HG03139 (cell line): ENCODE measurements at regions not wholly inside any gene's neighbourhood (a gene's known extent, or its start where the extent isn't known, plus 50 kb on each side); places are given as distances from the start of the nearest gene placed in this dataset.

Source experiments
- ATAC-seq: cut with Tn5 transposase; IDR thresholded peaks from one replicate; pipeline ENCODE4 v1.9.1; 2021; ENCODE audit not compliant: unreplicated experiment

DNA sequence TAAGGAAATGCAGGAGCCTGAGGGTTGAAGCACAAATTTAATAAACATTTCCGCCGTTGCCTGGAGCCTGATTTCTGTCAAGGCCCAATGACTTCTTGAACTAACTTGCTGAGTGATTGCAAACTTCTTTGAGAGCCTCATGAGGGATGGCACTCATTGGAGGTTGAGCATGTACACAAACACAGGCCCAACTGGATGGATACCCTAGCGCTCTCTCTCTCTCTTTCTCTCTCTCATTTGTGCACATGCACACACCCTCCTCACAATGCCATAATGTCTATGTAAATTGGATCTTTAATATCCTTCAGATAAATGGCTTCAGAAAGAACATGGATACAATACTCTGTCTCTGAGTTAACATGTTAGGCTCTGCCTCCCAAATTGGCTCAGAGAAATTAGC lies 597.7 kb upstream of the CADM1 start:
- ATAC-seq: no peak

DNA sequence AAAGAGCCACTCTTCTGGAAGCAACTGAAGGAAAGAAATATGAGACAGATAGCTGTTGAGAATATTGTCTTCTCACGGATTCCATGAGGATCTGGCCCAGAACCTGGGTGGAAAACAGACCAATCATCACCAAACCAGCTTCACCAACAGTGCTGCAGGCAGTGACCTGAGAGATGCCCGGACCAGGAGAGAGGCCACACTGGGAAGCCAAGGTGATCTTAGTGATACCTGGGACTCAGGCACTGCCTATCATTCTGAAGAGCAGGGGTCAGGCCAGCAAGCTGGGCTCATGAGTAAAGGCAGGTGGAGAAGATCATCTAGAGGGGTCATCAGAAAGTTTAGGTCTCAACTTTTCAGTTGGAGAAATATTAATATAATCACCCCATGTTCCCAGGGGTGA lies 595.8 kb upstream of the CADM1 start:
- no peak for ATAC-seq

DNA sequence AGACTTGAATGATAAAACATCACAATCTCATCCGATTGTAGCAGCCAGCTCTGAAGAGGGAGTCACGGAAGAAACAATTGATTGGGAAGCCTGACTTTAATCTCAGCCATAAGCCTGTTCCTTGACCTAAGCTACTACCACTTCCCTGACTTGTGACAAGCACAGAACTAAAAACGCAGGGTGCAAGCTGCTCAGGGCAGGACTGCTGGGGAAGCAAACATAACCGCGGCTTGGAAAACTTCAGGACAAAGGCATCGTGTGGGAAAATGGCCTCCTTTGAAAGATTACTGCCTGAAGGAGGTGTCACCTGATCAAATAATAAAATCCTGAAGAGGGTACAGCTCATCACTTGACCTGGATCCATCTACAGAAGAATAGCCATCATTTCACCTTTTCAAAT lies 595.3 kb upstream of the CADM1 start:
- no peak for ATAC-seq

DNA sequence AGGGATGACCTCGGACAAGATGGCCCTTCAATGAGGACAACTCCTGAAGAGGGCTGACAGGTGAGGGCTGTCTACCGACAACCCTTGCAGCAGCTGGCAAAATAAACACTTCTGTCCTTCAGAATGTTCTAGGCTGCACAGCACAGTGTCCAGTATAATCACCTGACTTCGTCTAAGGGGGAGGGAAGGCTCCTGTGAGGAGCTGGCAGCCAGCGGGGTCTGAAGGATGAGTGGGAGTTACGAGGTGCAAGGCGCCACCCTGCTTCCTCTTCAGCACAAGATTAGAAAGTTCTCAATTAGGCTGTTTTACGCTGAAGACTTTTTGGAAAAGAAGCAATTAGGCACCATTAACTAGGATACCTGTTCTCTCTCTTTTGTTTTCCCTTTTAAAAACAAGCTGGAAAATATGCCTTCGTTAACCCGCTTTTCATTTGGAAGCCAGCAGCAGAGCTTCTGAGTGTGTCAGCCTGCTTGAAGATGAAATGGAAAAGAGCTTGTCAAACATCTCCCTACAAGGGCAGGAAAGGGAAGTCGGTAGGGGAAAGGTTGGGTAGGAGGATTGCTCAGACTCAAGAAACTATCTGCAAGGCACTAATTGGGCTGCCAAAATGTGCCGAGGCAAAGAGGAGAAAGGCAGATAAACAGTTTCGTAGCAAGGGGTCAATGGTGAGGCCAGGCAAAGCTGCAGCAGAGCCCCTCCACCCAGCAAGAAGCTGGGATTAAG lies 592.2 kb upstream of the CADM1 start:
- no peak for ATAC-seq

DNA sequence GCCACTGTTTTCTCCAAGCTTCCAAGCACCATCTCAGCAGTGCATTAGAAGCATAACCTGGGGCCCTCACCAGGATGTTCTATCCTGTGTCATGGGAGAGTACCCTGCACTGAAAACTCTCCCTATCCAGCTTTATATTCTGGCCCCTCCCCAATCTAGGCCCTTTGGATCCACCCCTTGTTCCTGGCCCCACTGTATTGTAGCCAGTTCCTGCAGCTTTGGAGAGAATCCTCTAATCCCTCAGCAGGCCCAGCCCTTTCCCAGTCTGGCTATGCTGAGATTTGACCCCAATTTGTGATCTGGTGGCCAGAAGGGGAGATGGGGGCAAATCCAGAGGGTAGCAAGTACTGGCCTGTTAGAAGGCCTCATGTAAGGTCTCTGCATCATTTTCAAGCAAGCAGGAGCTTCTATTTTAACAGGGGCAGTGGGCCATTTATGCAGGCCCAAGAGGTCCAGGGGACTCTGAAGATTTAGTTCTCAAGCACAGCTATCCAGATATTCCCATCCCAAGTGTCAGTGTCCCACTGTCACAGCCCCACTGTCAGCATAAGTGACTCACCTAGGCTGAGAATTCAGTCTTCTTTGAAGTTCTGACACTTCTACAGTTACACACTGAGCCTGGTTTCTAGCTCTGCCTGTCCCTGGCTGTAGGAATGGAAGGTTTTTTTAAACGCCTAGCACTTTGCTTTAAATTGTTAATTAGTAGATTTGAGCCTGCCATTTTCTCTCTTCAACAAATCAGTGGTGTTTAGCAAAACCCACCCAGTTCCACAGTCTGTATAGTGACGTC lies 589.5 kb upstream of the CADM1 start:
- no peak for ATAC-seq

DNA sequence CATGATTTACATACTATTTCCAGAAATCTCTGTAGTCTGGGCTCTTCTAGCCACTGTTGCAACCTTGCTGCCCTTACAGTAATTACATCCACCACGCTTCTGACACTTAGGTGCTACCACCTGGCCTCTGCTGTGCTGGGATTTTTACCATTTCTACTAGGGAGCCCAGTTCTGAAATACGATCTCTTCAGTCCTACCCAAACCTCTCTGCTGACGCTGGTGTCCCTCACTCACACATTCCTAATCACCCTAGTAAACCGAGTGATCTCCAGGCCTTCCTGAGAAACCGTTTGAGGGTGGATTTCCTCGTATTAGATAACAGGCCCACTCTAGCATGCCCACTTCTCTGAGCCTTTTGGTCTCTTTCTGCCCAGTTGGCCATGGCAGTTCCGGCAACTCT lies 588.9 kb upstream of the CADM1 start:
- ATAC-seq: no peak

DNA sequence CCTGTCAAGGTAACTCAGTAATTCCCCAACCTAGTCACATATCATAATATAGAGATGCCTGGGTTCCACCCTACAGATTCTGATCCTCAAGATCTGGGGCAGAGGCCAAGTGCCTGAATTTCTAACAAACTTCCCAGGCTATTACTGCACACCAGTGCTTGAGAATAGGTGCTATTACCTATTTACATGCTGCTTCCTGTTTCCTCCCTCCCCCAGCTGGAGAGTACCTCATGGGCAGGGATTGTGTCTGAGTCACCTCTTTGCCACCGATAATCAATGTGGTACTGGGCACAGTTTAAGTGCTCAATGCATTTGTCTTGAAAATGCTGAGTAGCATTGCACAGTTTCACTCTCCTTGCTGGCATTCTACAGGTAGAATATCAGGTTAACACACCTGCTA lies 582.2 kb upstream of the CADM1 start:
- no peak for ATAC-seq

DNA sequence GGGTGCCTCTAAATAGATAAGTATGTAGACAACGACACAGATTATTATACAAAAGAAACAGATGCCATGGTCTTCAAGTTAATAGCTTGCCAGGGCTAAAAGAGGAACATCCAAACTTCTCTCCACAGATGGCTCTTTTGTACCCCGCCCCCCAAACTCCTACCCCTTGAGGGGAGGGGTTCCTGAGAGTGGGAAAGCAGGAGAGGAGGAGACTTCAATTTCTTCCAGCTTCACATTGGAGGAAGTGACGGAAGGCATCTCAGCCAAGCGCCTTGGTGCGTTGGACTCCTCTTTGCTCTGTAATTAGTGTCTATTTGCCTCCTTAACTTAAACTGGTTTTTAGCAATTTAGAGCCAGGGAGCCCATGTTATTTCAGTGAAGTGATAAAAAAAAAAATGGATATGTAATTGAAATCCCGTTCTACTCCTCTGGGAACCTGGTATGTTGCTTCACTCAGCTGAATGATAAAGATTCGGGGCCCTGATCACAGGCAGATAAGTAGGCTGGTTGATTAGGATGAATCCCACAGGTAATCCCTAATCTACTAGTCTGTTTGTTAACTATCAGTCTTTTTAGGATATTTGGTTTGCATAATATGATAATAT lies 580.9 kb upstream of the CADM1 start:
- no peak for ATAC-seq

DNA sequence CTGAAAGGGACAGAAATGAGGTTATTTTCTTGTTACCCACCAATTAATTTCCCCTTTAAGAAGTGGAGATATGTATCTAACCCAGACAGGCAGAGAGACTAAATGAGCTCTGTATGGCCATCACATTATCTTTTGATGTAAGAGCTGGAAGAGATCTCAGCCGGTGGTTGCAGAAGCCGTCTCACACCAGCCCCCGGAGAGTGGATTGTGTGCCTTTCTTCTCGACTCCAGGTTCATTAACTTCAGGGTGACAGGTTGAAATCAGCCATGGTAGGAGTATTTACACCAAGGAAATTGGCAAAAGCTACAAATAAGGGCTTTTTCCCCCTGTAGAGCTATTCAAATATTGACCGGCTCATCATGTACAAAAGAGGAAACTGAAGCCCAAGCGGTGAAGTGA lies 580.3 kb upstream of the CADM1 start:
- ATAC-seq: no peak

DNA sequence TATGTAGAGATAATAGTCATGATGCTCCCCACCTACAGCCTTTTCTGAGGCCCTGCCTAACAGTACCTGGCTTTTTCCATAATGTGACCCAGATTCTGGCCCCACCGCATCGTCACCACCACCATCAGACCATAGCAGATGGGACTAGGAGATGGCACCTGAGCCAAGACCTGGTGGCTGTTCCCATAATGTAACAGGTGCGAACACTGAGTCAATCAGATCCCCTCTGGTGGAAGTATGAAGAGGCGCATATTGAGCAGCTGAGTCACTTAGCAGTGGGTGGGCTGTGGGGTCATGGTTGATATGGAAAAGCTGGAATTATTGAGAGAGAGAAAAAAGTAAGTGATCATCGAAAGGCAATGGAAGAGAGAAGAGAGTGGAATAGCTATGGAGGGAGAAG lies 578.0 kb upstream of the CADM1 start:
- ATAC-seq: no peak

DNA sequence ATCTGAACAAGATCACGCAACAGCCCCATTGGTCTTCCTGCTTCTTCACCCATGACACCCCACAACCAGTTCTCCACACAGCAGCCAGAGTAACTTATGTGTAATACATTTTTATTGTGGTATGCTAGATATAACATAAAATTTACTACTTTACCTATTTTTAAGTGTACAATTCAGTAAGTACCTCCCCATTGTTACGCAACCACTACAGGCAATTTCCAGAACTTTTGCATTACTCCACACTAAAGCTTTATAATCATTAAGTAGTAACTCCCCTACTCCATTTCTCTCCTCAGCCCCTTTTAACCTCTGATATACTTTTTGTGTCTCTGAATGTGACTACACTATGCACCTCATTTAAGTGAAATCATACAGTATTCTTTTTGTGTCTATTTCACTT lies 575.4 kb upstream of the CADM1 start:
- no peak for ATAC-seq

DNA sequence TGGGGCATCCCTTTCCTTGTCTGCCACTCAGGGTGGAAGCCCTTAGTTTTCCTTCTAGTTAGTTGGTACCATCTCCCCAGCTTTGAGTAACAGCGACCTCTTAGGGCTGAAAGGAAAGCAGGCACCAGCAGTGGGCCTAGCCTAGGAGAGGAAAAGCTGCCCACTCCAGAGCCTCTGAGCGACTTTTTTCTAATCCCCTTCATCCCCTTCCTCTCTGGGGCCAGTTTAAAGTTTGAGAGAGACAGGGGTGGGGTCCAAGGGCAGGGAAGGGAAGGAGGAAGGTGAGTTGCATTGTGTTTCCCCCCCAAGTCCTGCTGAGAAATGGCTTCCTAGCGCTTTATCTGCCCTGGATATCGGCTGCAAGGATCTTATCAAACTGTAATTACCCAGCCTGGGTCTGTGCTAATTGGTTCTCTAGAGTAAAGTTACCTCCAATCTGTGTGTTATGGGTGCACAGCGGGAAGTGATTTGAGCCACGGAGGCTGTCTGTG lies 573.9 kb upstream of the CADM1 start:
- ATAC-seq: no peak

DNA sequence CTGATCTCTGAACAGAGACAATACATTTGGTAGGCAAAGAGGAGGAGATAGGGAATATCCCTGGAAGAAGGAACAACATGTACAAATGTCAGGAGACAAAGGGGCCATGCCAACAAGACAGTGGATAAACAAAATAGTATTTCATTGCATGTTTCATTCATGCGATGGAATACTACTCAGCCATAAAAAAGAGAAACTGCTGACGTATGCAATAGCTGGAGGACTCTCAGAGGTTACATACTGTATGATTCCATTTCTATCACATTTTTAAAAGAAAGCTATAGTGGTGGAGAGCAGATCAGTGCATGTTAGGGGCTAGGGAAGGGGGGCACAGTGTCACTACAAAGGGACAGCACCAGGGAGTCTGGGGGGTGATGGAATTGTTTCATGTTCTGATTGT lies 572.9 kb upstream of the CADM1 start:
- no peak for ATAC-seq

DNA sequence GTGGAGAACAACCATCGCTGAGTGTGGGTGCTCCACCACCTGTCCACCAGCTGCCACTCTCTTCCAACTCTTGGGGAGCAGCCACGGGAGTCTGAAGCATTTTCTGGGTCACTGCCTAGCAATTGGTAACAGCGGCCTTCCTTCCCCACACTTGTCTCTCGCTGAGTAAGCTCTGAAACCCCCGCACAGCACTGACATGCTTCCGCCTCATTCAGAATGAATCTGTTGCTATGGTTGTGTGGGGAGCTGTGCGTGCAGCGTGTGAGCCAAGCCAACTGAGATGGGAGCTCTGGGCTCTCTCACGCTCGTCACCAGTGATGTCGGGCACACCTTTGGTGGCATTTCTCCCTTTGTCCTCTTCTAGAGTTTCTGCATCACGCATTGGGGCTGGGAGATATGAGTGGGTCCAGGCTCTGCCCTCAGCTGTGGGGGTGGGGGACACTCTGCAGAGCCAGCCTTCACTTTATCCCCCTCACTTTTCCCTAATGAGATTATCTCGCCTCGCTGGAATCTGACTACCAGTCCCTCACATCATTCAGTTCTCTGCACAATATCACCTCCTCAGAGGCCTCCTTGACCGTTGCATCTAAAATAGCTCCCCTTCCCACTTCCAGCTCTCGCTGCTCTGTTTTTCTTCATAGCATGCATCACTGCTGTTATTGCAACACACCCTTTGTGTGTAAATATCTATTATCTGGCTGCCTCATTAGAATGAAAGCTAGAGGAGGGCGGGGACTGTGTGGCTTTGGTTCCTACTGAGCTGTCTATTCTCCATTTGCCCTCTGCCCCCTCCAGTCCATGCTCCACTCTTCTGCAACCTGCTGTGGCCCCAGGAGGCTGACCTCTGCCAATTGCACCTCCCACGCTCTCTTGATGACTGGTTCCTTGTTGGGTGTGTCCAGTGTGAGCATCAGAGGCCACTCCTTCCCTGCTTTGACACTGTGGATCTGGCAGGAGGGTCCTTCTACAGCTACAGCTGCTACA lies 569.9 kb upstream of the CADM1 start:
- no peak for ATAC-seq

DNA sequence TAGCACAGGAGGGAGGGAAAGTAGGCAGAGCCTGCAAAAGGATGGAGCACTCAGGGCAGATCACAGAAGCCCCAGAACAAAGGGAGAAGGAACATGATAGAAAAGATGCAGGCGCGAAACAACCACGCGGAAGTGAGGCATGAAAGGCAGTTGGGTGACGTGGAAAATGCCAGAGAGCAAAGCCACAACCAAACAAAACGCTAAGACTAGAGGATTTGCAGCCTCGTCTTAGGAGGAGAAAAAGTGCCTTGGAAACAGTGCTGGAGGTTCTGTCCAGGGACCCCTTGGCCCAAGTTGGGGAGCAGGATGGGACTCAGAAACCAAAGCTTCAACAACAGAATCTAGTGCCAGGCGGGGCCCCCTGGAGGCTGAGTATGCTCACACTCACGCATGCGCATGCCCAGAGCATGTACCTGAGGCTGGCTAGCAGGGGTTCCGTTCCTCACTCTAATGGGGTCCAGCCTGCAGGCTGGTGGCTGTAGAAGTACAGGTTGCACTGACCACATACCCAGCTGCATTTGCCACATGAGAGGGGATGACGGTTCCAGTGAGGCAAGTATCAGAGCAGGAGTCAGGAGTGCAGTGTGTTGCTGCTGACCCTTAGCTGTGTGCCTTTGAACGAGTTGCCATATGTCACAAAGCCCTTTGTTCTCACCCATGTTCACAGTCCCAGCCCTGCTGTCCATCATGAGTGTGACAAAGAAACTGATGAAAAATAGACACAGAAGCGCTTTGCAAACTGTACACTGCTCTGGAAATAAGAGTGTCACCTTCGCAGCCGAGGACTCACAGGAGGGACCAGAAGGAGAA lies 568.6 kb upstream of the CADM1 start:
- no peak for ATAC-seq

DNA sequence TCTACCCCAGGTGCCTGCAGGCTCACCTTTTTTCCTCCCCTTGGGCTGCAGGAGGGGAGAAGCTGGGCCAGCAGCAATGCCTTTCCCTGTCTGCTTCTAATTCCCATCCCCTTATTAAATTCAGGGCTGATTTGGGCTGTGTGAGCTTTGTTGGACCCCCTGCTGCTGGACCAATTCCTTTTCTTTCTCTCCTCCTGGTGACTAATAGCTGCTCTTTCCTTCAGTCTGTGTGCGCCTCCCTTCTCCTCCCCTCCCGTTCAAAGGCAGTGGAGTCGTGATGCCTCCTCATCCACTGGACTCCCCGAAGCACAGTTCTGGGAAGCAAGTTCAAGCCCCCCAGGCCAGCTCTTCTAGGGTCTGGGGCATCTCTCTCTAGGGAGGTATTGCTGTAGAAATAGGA lies 567.9 kb upstream of the CADM1 start:
- ATAC-seq: no peak

DNA sequence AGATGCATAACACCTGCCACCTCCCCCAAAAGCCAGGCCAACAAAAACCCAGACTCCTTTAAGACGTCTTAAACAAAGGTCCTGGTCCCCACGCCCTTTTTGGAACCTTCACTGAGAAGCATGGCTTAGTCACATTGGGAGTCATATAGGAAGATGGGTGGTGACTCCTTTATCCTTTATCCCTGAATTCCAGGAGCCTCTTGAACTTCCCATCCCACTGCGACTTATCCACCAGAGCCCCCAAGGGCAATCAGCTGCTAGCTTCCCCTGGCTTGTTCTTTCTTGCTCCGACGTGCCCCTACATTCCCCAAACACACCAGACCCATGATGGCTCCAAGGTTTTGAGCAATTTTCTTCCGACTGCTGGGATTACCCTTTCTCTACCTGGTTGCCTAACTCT lies 567.0 kb upstream of the CADM1 start:
- ATAC-seq: no peak

DNA sequence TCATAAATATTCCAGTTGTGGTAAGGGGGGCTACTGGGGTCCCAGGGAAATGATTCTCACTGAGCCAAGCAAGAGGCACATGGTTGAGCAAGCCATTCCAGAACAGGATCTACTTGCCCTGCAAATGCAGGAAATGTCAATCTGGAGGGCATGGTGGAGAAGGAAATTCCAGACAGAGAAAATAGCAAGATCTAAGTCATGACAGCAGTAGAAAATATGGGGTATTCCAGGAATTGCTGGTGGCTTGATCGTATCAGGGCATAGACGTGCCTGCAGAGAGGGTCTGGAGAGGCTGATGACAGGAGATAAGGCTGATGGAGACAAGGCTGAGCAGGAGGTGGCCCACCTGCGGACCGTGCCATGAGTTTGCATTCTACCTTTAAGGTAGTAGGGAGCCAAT lies 566.3 kb upstream of the CADM1 start:
- ATAC-seq: no peak

DNA sequence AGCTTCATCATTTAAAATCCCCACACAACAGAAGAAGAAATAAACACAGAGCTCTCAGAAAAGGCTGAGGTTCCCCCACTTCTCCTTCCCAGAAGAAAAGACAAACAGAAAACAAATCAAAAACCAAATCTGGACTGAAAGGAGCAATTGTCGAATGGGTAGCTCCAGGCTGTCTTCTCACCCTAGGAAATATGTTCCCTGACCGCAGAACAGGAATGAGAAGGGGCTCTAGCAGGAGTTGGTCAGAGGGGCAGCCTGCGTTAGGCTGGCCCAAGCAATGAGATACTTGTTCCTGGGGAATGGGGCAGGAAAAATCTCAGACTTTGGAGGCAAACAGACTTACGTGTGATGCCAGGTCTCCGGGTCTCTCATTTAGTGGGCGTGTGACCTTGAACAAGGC lies 562.6 kb upstream of the CADM1 start:
- no peak for ATAC-seq

DNA sequence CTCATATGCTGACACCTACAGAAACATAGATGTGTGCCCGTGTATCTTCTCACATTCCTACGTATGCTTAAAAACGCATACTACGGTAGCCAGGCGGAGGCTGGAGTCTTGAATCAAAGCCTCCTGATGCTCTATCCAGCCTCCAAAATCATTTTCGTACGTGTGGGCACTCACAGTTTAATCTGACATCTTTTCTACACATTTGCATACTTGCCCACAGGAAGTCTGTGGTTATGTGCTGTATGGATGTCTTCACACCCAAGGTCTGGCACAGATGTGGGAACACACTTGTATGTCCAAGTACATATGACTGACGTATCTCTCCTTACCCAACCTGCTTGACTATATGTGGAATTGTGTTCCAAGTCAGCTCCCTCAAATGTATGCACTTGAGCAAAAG lies 561.8 kb upstream of the CADM1 start:
- ATAC-seq: no peak
